ENCODE measurements at regions not wholly inside any gene's neighbourhood (a gene's known extent, or its start where the extent isn't known, plus 50 kb on each side); places are given as distances from the start of the nearest gene placed in this dataset.

- Histone ChIP-seq H2AFZ (ENCODE audit: low read depth) (no peak overlapping the region), H3K27me3 (ENCODE audit: insufficient read depth, low read depth) (no peaks in the 10 kb centered on the region), H3K79me2 (ENCODE audit: insufficient read depth, low read depth) (no peaks in the 10 kb centered on the region), H3K27ac (no peak overlapping the region), H4K20me1 (ENCODE audit: insufficient read depth) (no peaks in the 10 kb centered on the region), H3K4me3 (IDR thresholded peaks at IDR 0.05; ENCODE audit: insufficient read depth, low read depth, low read length) (no peak overlapping the region), H3K36me3 (ENCODE audit: insufficient read depth) (no peaks in the 10 kb centered on the region), H3K4me1 (ENCODE audit: low read depth, poor library complexity, severe bottlenecking) (no peaks in the 10 kb centered on the region), H3K4me2 (no peak overlapping the region), H3K9ac (no peak overlapping the region)
- no peak for TF ChIP-seq CTCF (conservative IDR thresholded peaks at IDR 0.05; ENCODE audit: low read depth, low read length)
Measured at GRCh38 chr12:41968599-41968998, 176.1 kb downstream of the GXYLT1 start.

- no peaks in the 10 kb centered on the region for H3K79me2 ChIP-seq (ENCODE audit: insufficient read depth, low read depth)
- no peaks in the 10 kb centered on the region for H3K27me3 ChIP-seq (ENCODE audit: insufficient read depth, low read depth)
- H3K9ac ChIP-seq, result no peak overlapping the region
- no peak overlapping the region for H3K4me3 ChIP-seq (IDR thresholded peaks at IDR 0.05; ENCODE audit: insufficient read depth, low read depth, low read length)
- no peak overlapping the region for H2AFZ ChIP-seq (ENCODE audit: low read depth)
- no peak for TF ChIP-seq CTCF (conservative IDR thresholded peaks at IDR 0.05; ENCODE audit: low read depth, low read length)
- H3K4me1 ChIP-seq (ENCODE audit: low read depth, poor library complexity, severe bottlenecking), result no peaks in the 10 kb centered on the region
- no peak overlapping the region for H3K27ac ChIP-seq
- no peaks in the 10 kb centered on the region for H3K36me3 ChIP-seq (ENCODE audit: insufficient read depth)
- H4K20me1 ChIP-seq (ENCODE audit: insufficient read depth), result no peaks in the 10 kb centered on the region
- no peak overlapping the region for H3K4me2 ChIP-seq
Measured at GRCh38 chr12:41967668-41968500, 176.8 kb downstream of the GXYLT1 start.

DNA sequence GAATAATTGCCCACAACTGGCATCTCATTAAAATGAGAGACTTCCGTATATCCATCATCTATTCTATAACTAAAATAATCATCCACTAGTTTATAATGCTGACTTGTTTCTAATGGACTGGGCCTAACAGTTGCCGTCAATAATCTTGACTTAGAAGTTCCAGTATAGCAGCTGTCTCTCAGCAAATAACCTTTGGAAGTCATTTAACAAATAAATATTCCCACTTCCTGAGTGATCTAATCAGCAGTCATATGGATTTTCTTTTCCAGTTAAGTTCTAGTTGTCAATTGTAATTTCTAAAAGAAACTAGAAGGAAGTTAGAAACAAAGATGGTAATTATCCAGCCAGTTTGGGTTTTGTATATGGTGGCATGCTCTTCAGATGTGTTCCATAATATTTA, 177.8 kb downstream of the GXYLT1 start:
- Histone ChIP-seq H2AFZ (ENCODE audit: low read depth) (no peak overlapping the region), H4K20me1 (ENCODE audit: insufficient read depth) (no peaks in the 10 kb centered on the region), H3K4me1 (ENCODE audit: low read depth, poor library complexity, severe bottlenecking) (no peaks in the 10 kb centered on the region), H3K27ac (no peak overlapping the region), H3K27me3 (ENCODE audit: insufficient read depth, low read depth) (no peaks in the 10 kb centered on the region), H3K79me2 (ENCODE audit: insufficient read depth, low read depth) (no peaks in the 10 kb centered on the region), H3K4me2 (no peak overlapping the region), H3K9ac (no peak overlapping the region), H3K4me3 (IDR thresholded peaks at IDR 0.05; ENCODE audit: insufficient read depth, low read depth, low read length) (no peak overlapping the region), H3K36me3 (ENCODE audit: insufficient read depth) (no peaks in the 10 kb centered on the region)
- no peak for TF ChIP-seq CTCF (conservative IDR thresholded peaks at IDR 0.05; ENCODE audit: low read depth, low read length)

GRCh38 chr12:41966001-41966400, 178.7 kb downstream of the GXYLT1 start:
- no peaks in the 10 kb centered on the region for H3K36me3 ChIP-seq (ENCODE audit: insufficient read depth)
- TF ChIP-seq CTCF (conservative IDR thresholded peaks at IDR 0.05; ENCODE audit: low read depth, low read length), result no peak
- no peaks in the 10 kb centered on the region for H3K79me2 ChIP-seq (ENCODE audit: insufficient read depth, low read depth)
- H3K27me3 ChIP-seq (ENCODE audit: insufficient read depth, low read depth), result no peaks in the 10 kb centered on the region
- no peak overlapping the region for H3K9ac ChIP-seq
- H3K4me1 ChIP-seq (ENCODE audit: low read depth, poor library complexity, severe bottlenecking), result no peaks in the 10 kb centered on the region
- no peak overlapping the region for H3K27ac ChIP-seq
- no peak overlapping the region for H3K4me2 ChIP-seq
- no peak overlapping the region for H2AFZ ChIP-seq (ENCODE audit: low read depth)
- no peak overlapping the region for H3K4me3 ChIP-seq (IDR thresholded peaks at IDR 0.05; ENCODE audit: insufficient read depth, low read depth, low read length)
- H4K20me1 ChIP-seq (ENCODE audit: insufficient read depth), result no peaks in the 10 kb centered on the region
